HCT116 (cell line): ENCODE measurements at regions not wholly inside any gene's neighbourhood (a gene's known extent, or its start where the extent isn't known, plus 50 kb on each side); places are given as distances from the start of the nearest gene placed in this dataset.

Experiments used
- ATAC-seq: fragments of 200-7000 bp; cut with Tn5 transposase; 2 replicates; pipeline ENCODE4 v1.9.1; 2020; ENCODE audit warnings: mild to moderate bottlenecking, moderate library complexity
- BruUV-seq: library from RNA; stranded (reverse); fragments of 400-500 nt; replicated peaks from 2 replicates; lab custom pipeline; 2021; lab: Mats Ljungman, UMichigan
- CTCF ChIA-PET: fragments of 300-600 bp; sonication (Branson Sonifier 250); formaldehyde crosslinking; loops from one replicate; lab custom pipeline; 2021; ENCODE audit warnings: antibody characterized with exemption; lab: Charles Lee
- POLR2A ChIA-PET: fragments of 300-600, 350-600 bp; sonication (Branson Sonifier 250); formaldehyde crosslinking; loops from one replicate; lab custom pipeline; 2021; ENCODE audit warnings: antibody characterized with exemption; lab: Charles Lee
- RAD21 ChIA-PET, 2 experiments: fragments of 300-600 bp; sonication (Branson Sonifier 250); formaldehyde crosslinking; loops; one replicate each; lab custom pipeline; 2023; ENCODE audit warnings: low total read pairs in 2 of 2; ENCODE audit not compliant: uncharacterized antibody in 2 of 2, unreplicated experiment in 2 of 2, low non-redundant PET in 1 of 2; lab: Charles Lee
- DNase-seq: peaks from one replicate; pipeline ENCODE4 v3.0.0-alpha.2; 2010; ENCODE audit warnings: low read depth, low spot score
- H2AFZ ChIP-seq: fragments of 200-600 bp; shearing (Covaris generic), sonication (generic); 2 replicates; pipeline ENCODE4 v1.6.1; 2017; ENCODE audit warnings: low read depth, mixed run types, mixed read lengths, antibody characterized with exemption, low read length; ENCODE audit not compliant: poor library complexity, severe bottlenecking
- H3K27ac ChIP-seq: 2 replicates; pipeline ENCODE4 v1.5.1; 2012; ENCODE audit warnings: low read depth, low read length
- H3K27me3 ChIP-seq: fragments of 200-600 bp; sonication (generic); 2 replicates; pipeline ENCODE4 v1.6.1; 2016; ENCODE audit warnings: mixed run types, low read length, mixed read lengths; ENCODE audit not compliant: insufficient read depth
- H3K36me3 ChIP-seq, 2 experiments: fragments of 200-500 bp in 1 of 2; fragments of 200-600 bp in 1 of 2; sonication (Bioruptor generic) in 1 of 2; sonication (generic) in 1 of 2; 2 replicates each; pipeline versions ENCODE4 v1.5.1 to v1.6.1; 2014 to 2016; ENCODE audit warnings: low read length in 2 of 2, inconsistent platforms in 1 of 2, mixed read lengths in 1 of 2, mixed run types in 1 of 2; ENCODE audit not compliant: insufficient read depth in 2 of 2, control insufficient read depth in 1 of 2
- H3K4me1 ChIP-seq, 2 experiments: fragments of 200-600 bp in 1 of 2; sonication (generic) in 1 of 2; 2 replicates each; pipeline versions ENCODE4 v1.5.1 to v1.6.1; 2012 to 2017; ENCODE audit warnings: low read length in 2 of 2, inconsistent platforms in 1 of 2, mild to moderate bottlenecking in 1 of 2, mixed read lengths in 1 of 2, mixed run types in 1 of 2, moderate library complexity in 1 of 2; ENCODE audit not compliant: insufficient read depth in 2 of 2, control insufficient read depth in 1 of 2
- H3K4me2 ChIP-seq: fragments of 200-600 bp; sonication (generic); 2 replicates; pipeline ENCODE4 v1.6.1; 2017; ENCODE audit warnings: mixed run types, low read length, mixed read lengths
- H3K4me3 ChIP-seq, 2 experiments: fragments of 200-600 bp in 1 of 2; sonication (generic) in 1 of 2; replicated peaks in 1 of 2; 2 replicates each; pipeline ENCODE4 v1.5.1; 2011 to 2016; ENCODE audit warnings: low read length in 2 of 2, control low read depth in 1 of 2, low read depth in 1 of 2, mild to moderate bottlenecking in 1 of 2, mixed read lengths in 1 of 2, mixed run types in 1 of 2
- H3K79me2 ChIP-seq: fragments of 200-600 bp; sonication (generic); 2 replicates; pipeline ENCODE4 v1.6.1; 2017; ENCODE audit warnings: mild to moderate bottlenecking, mixed run types, low read length, moderate library complexity, mixed read lengths; ENCODE audit not compliant: insufficient read depth
- H3K9ac ChIP-seq: fragments of 200-600 bp; sonication (generic); 2 replicates; pipeline ENCODE4 v1.6.1; 2016; ENCODE audit warnings: low read length, mixed read lengths
- H3K9me2 ChIP-seq: fragments of 200-600 bp; sonication (generic), shearing (Covaris generic); 2 replicates; pipeline ENCODE4 v1.6.1; 2017; ENCODE audit warnings: mixed run types, mild to moderate bottlenecking, moderate library complexity; ENCODE audit not compliant: insufficient read depth
- H3K9me3 ChIP-seq, 2 experiments: fragments of 200-500 bp in 1 of 2; fragments of 200-600 bp in 1 of 2; sonication (Bioruptor generic) in 1 of 2; sonication (generic) in 1 of 2; 2 replicates each; pipeline ENCODE4 v1.6.1; 2014 to 2017; ENCODE audit warnings: low read length in 2 of 2, mixed read lengths in 2 of 2, inconsistent platforms in 1 of 2, low read depth in 1 of 2, mild to moderate bottlenecking in 1 of 2, mixed run types in 1 of 2, moderate library complexity in 1 of 2; ENCODE audit not compliant: control insufficient read depth in 1 of 2, insufficient read depth in 1 of 2
- H4K20me1 ChIP-seq: fragments of 200-600 bp; sonication (generic), shearing (Covaris generic); 2 replicates; pipeline ENCODE4 v1.6.1; 2017; ENCODE audit warnings: mixed run types, mild to moderate bottlenecking, moderate library complexity; ENCODE audit not compliant: insufficient read depth
- CEBPB ChIP-seq: IDR thresholded peaks from 2 replicates; pipeline ENCODE4 v1.6.1; 2012; ENCODE audit warnings: low read depth
- EGR1 ChIP-seq: IDR thresholded peaks from 2 replicates; pipeline ENCODE4 v1.6.1; 2012; ENCODE audit warnings: low read depth
- ELF1 ChIP-seq: IDR thresholded peaks from 2 replicates; pipeline ENCODE4 v1.6.1; 2012; ENCODE audit warnings: low read depth, borderline replicate concordance
- EZH2 ChIP-seq: fragments of 200-600 bp; sonication (generic); IDR thresholded peaks from 2 replicates; pipeline ENCODE4 v1.6.1; 2017; ENCODE audit warnings: antibody characterized with exemption, mixed run types
- EZH2phosphoT487 ChIP-seq: fragments of 200-600 bp; IDR thresholded peaks from 2 replicates; pipeline ENCODE4 v1.6.1; 2018; ENCODE audit warnings: antibody characterized with exemption, borderline replicate concordance
- FOSL1 ChIP-seq: IDR thresholded peaks from 2 replicates; pipeline ENCODE4 v1.6.1; 2012; ENCODE audit warnings: low read depth
- JUND ChIP-seq: IDR thresholded peaks from 2 replicates; pipeline ENCODE4 v1.6.1; 2012
- POLR2A ChIP-seq: IDR thresholded peaks from 2 replicates; pipeline ENCODE4 v1.7.0; 2011; ENCODE audit warnings: borderline replicate concordance; ENCODE audit not compliant: insufficient read depth, insufficient read length; ENCODE audit errors: extremely low read depth
- RAD21 ChIP-seq: IDR thresholded peaks from 2 replicates; pipeline ENCODE4 v1.6.1; 2012; ENCODE audit warnings: low read depth, mild to moderate bottlenecking
- REST ChIP-seq: IDR thresholded peaks from 2 replicates; pipeline ENCODE4 v1.6.1; 2012; ENCODE audit warnings: low read depth
- SIN3A ChIP-seq: IDR thresholded peaks from 2 replicates; pipeline ENCODE4 v1.6.1; 2012; ENCODE audit warnings: low read depth
- SP1 ChIP-seq: IDR thresholded peaks from 2 replicates; pipeline ENCODE4 v1.6.1; 2012; ENCODE audit warnings: low read depth
- SRF ChIP-seq: IDR thresholded peaks from 2 replicates; pipeline ENCODE4 v1.6.1; 2012; ENCODE audit warnings: low read depth
- TCF7L2 ChIP-seq: IDR thresholded peaks from 2 replicates; pipeline ENCODE4 v1.7.0; 2011; ENCODE audit warnings: borderline replicate concordance, inconsistent platforms; ENCODE audit not compliant: insufficient read depth, insufficient read length; ENCODE audit errors: extremely low read depth
- ZNF274 ChIP-seq: fragments of 200-500 bp; sonication (Bioruptor generic); IDR thresholded peaks from 2 replicates; pipeline ENCODE4 v1.6.1; 2014; ENCODE audit warnings: mild to moderate bottlenecking, low read depth, low read length, inconsistent platforms
- intact Hi-C: fragments of 100-400 bp; cut with micrococcal nuclease; formaldehyde crosslinking; loops from 2 replicates; pipeline ENCODE4 v1.10.0; 2022
- TF ChIP-seq, protein P1 (sequence below): IDR thresholded peaks from 2 replicates; pipeline ENCODE4 v1.6.1; 2012
- TF ChIP-seq, protein P2 (sequence below), 3 experiments: fragments of 200-600 bp in 1 of 3; sonication (generic) in 1 of 3; IDR thresholded peaks in 2 of 3; conservative IDR thresholded peaks in 1 of 3; 2 replicates each; pipeline ENCODE4 v1.5.1; 2012 to 2017; ENCODE audit warnings: low read depth in 2 of 3, low read length in 2 of 3, antibody characterized with exemption in 1 of 3, borderline replicate concordance in 1 of 3, control low read depth in 1 of 3, mild to moderate bottlenecking in 1 of 3, mixed read lengths in 1 of 3, mixed run types in 1 of 3, moderate library complexity in 1 of 3; ENCODE audit not compliant: insufficient read depth in 1 of 3

GRCh38 chr1:209485167-209485566, 98.3 kb upstream of the CAMK1G start:
- ATAC-seq (no peak), DNase-seq (no peak)
- intact Hi-C loops = no loop called here
- H4K20me1 ChIP-seq = no peaks in the 10 kb centered on the region
- peaks cover 7% of the 10 kb centered on the region; the same call in 1 of the 2 replicates for H3K27me3 ChIP-seq
- BruUV-seq = no TSS peak
- H3K79me2 ChIP-seq = no peaks in the 10 kb centered on the region
- no peak overlapping the region for H3K27ac ChIP-seq
- H3K9me3 ChIP-seq = no peaks in the 10 kb centered on the region
- H3K9ac ChIP-seq = no peak overlapping the region
- no peaks in the 10 kb centered on the region for H3K4me1 ChIP-seq
- H2AFZ ChIP-seq = no peak overlapping the region
- no peaks in the 10 kb centered on the region for H3K9me2 ChIP-seq
- H3K4me3 ChIP-seq = no peak overlapping the region
- H3K4me2 ChIP-seq = no peak overlapping the region
- ChIA-PET RAD21 (no interaction called here), CTCF (no interaction called here), POLR2A (no interaction called here)
- H3K36me3 ChIP-seq = no peaks in the 10 kb centered on the region
- TF ChIP-seq ELF1 = no peak
- TF ChIP-seq ZNF274 = no peak
- no peak for TF ChIP-seq CEBPB
- TF ChIP-seq, protein P1, sequence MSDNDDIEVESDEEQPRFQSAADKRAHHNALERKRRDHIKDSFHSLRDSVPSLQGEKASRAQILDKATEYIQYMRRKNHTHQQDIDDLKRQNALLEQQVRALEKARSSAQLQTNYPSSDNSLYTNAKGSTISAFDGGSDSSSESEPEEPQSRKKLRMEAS = no peak
- TF ChIP-seq SRF = no peak
- TF ChIP-seq EZH2 = no peak
- TF ChIP-seq, protein P2, sequence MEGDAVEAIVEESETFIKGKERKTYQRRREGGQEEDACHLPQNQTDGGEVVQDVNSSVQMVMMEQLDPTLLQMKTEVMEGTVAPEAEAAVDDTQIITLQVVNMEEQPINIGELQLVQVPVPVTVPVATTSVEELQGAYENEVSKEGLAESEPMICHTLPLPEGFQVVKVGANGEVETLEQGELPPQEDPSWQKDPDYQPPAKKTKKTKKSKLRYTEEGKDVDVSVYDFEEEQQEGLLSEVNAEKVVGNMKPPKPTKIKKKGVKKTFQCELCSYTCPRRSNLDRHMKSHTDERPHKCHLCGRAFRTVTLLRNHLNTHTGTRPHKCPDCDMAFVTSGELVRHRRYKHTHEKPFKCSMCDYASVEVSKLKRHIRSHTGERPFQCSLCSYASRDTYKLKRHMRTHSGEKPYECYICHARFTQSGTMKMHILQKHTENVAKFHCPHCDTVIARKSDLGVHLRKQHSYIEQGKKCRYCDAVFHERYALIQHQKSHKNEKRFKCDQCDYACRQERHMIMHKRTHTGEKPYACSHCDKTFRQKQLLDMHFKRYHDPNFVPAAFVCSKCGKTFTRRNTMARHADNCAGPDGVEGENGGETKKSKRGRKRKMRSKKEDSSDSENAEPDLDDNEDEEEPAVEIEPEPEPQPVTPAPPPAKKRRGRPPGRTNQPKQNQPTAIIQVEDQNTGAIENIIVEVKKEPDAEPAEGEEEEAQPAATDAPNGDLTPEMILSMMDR (IDR thresholded peaks at IDR 0.05 in 2 of 3, conservative IDR thresholded peaks at IDR 0.05 in 1 of 3; ENCODE audit: borderline replicate concordance in 1 of 3, insufficient read depth in 1 of 3, low read depth in 2 of 3, low read length in 2 of 3) = no peak
- no peak for TF ChIP-seq TCF7L2
- TF ChIP-seq EZH2phosphoT487 = no peak
- no peak for TF ChIP-seq EGR1
- TF ChIP-seq SP1 = no peak
- no peak for TF ChIP-seq FOSL1
- no peak for TF ChIP-seq POLR2A
- no peak for TF ChIP-seq SIN3A
- TF ChIP-seq REST = no peak
- TF ChIP-seq JUND = no peak
- no peak for TF ChIP-seq RAD21
